Hepatocyte (in vitro differentiated cells): ENCODE measurements at regions not wholly inside any gene's neighbourhood (a gene's known extent, or its start where the extent isn't known, plus 50 kb on each side); places are given as distances from the start of the nearest gene placed in this dataset.
"Not testable (repeated sequence)": the region's sequence is repeated elsewhere in the genome, so short reads cannot be mapped to it uniquely, and the experiment has no call there.

Experiments used
- DNase-seq: peaks from one replicate; pipeline ENCODE4 v3.0.0-alpha.2; 2016; ENCODE audit warnings: low spot score
- H2AFZ ChIP-seq: fragments of 200-600 bp; sonication (generic); 2 replicates; pipeline ENCODE4 v1.6.0; 2016; ENCODE audit warnings: antibody characterized with exemption, mild to moderate bottlenecking
- H3K27ac ChIP-seq: fragments of 200-600 bp; sonication (generic); 2 replicates; pipeline ENCODE4 v1.5.1; 2016; ENCODE audit warnings: mild to moderate bottlenecking
- H3K27me3 ChIP-seq: fragments of 200-600 bp; sonication (generic); 2 replicates; pipeline ENCODE4 v1.6.1; 2016
- H3K36me3 ChIP-seq: fragments of 200-600 bp; sonication (generic); replicated peaks from 2 replicates; pipeline ENCODE4 v1.5.1; 2016; ENCODE audit warnings: low read depth; ENCODE audit not compliant: insufficient read depth
- H3K4me1 ChIP-seq: fragments of 200-600 bp; sonication (generic); 2 replicates; pipeline ENCODE4 v1.5.1; 2016; ENCODE audit warnings: mild to moderate bottlenecking, moderate library complexity; ENCODE audit not compliant: insufficient read depth
- H3K4me2 ChIP-seq: fragments of 200-600 bp; sonication (generic); 2 replicates; pipeline ENCODE4 v1.6.0; 2016
- H3K4me3 ChIP-seq: fragments of 200-600 bp; sonication (generic); 2 replicates; pipeline ENCODE4 v1.5.1; 2016; ENCODE audit warnings: mild to moderate bottlenecking
- H3K79me2 ChIP-seq: fragments of 200-600 bp; sonication (generic); 2 replicates; pipeline ENCODE4 v1.6.0; 2017; ENCODE audit warnings: mild to moderate bottlenecking
- H3K9me2 ChIP-seq: fragments of 200-600 bp; sonication (generic); replicated peaks from 2 replicates; pipeline ENCODE4 v1.6.0; 2017; ENCODE audit warnings: mild to moderate bottlenecking; ENCODE audit not compliant: insufficient read depth
- H3K9me3 ChIP-seq: fragments of 200-600 bp; sonication (generic); 2 replicates; pipeline ENCODE4 v1.5.1; 2016; ENCODE audit warnings: low read depth, mild to moderate bottlenecking
- H4K20me1 ChIP-seq: fragments of 200-600 bp; sonication (generic); 2 replicates; pipeline ENCODE4 v1.6.0; 2016; ENCODE audit warnings: mild to moderate bottlenecking; ENCODE audit not compliant: insufficient read depth, poor library complexity, severe bottlenecking
- EZH2 ChIP-seq: fragments of 200-600 bp; sonication (generic); IDR thresholded peaks from 2 replicates; pipeline ENCODE4 v1.6.1; 2016; ENCODE audit warnings: antibody characterized with exemption, mild to moderate bottlenecking, borderline replicate concordance
- EZH2phosphoT487 ChIP-seq: fragments of 200-600 bp; sonication (generic); IDR thresholded peaks from one replicate; pipeline ENCODE4 v1.6.1; 2018; ENCODE audit warnings: antibody characterized with exemption, mild to moderate bottlenecking, low read depth, moderate library complexity; ENCODE audit not compliant: unreplicated experiment, severe bottlenecking
- WGBS: methylation state at CpG from one replicate; pipeline ENCODE4 v1.1.6; 2016; ENCODE audit warnings: low lambda C conversion rate; ENCODE audit errors: missing lambda C conversion rate; 5-methylcytosine and 5-hydroxymethylcytosine counted together
- TF ChIP-seq, protein P1 (sequence below): fragments of 200-600 bp; sonication (generic); IDR thresholded peaks from 2 replicates; pipeline ENCODE4 v1.5.1; 2016; ENCODE audit warnings: antibody characterized with exemption, mild to moderate bottlenecking; ENCODE audit not compliant: poor library complexity

DNA sequence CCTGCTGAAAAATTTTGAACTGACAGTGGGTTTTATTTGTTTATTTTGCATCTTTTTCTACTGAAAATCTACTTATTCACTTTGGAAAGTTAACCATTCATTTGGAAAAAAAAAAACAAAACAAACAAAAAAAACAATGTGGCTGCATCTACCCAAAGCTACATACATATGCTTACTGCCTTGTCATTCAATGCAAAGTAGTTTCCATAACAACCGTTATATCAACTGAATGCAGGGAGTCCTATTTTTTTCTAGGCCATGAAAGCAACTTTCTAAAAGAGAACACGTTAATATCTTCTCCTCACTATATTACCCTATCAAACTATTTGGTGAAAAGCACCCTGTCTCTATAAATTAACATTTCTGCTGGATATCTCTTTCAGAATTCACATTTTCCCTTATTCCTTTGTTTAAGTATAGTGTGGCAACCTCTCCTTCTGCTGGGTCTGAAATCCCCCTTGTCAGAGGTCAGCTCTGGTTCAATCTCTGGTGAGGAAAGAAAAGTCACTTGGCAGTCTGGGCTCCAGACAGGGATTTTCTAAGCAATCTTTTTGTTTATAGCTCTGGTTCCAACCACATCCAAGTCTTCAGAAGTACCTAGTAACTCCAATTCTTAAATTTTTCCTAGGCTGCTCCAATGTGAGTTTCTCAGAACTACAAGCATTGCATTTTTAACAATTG, 528.4 kb upstream of the TOM1L1 start:
- WGBS = 72% methylated on average over 2 of the region's 2 CpGs
- H3K4me2 ChIP-seq = no peak overlapping the region

GRCh38 chr17:54373970-54374369, 526.7 kb upstream of the TOM1L1 start:
- Histone ChIP-seq H3K79me2 (no peaks in the 10 kb centered on the region), H3K27ac (no peak overlapping the region), H3K27me3 (no peaks in the 10 kb centered on the region), H3K4me3 (no peak overlapping the region), H2AFZ (no peak overlapping the region), H4K20me1 (no peaks in the 10 kb centered on the region), H3K9me3 (no peaks in the 10 kb centered on the region), H3K36me3 (no peaks in the 10 kb centered on the region), H3K9me2 (no peaks in the 10 kb centered on the region), H3K4me2 (no peak overlapping the region), H3K4me1 (no peaks in the 10 kb centered on the region)
- no peak for DNase-seq
- 71% methylated on average over 1 of the region's 1 CpG for WGBS
- TF ChIP-seq EZH2 (no peak), EZH2phosphoT487 (no peak)
- TF ChIP-seq, protein P1, sequence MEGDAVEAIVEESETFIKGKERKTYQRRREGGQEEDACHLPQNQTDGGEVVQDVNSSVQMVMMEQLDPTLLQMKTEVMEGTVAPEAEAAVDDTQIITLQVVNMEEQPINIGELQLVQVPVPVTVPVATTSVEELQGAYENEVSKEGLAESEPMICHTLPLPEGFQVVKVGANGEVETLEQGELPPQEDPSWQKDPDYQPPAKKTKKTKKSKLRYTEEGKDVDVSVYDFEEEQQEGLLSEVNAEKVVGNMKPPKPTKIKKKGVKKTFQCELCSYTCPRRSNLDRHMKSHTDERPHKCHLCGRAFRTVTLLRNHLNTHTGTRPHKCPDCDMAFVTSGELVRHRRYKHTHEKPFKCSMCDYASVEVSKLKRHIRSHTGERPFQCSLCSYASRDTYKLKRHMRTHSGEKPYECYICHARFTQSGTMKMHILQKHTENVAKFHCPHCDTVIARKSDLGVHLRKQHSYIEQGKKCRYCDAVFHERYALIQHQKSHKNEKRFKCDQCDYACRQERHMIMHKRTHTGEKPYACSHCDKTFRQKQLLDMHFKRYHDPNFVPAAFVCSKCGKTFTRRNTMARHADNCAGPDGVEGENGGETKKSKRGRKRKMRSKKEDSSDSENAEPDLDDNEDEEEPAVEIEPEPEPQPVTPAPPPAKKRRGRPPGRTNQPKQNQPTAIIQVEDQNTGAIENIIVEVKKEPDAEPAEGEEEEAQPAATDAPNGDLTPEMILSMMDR = no peak

More for the DNA sequence above, 528.4 kb upstream of the TOM1L1 start:
- no peaks in the 10 kb centered on the region for H3K9me3 ChIP-seq
- no peak overlapping the region for H2AFZ ChIP-seq
- no peaks in the 10 kb centered on the region for H3K36me3 ChIP-seq
- no peaks in the 10 kb centered on the region for H3K4me1 ChIP-seq
- no peaks in the 10 kb centered on the region for H3K79me2 ChIP-seq
- no peaks in the 10 kb centered on the region for H3K9me2 ChIP-seq
- H4K20me1 ChIP-seq = no peaks in the 10 kb centered on the region
- no peak overlapping the region for H3K4me3 ChIP-seq
- TF ChIP-seq EZH2phosphoT487 (no peak), EZH2 (no peak)
- TF ChIP-seq, protein P1 = no peak
- no peak overlapping the region for H3K27ac ChIP-seq
- no peaks in the 10 kb centered on the region for H3K27me3 ChIP-seq
- no peak for DNase-seq

- H3K27me3 ChIP-seq, H2AFZ ChIP-seq, H3K9me3 ChIP-seq, H4K20me1 ChIP-seq, H3K27ac ChIP-seq, DNase-seq, H3K4me3 ChIP-seq, H3K4me2 ChIP-seq, H3K79me2 ChIP-seq, H3K4me1 ChIP-seq, H3K9me2 ChIP-seq, H3K36me3 ChIP-seq: not testable (repeated sequence)
- 95% methylated on average over 6 of the region's 6 CpGs for WGBS
Measured at GRCh38 chr17:54376409-54376808, 524.2 kb upstream of the TOM1L1 start.

- WGBS = 97% methylated on average over 3 of the region's 3 CpGs
Measured at GRCh38 chr17:54381482-54381881, 519.2 kb upstream of the TOM1L1 start.

More at GRCh38 chr17:54381482-54381881, 519.2 kb upstream of the TOM1L1 start:
- TF ChIP-seq EZH2phosphoT487 = no peak
- TF ChIP-seq, protein P1 = no peak
- TF ChIP-seq EZH2 = no peak
- H3K4me3 ChIP-seq = no peak overlapping the region
- H3K36me3 ChIP-seq = no peaks in the 10 kb centered on the region
- no peaks in the 10 kb centered on the region for H4K20me1 ChIP-seq
- no peaks in the 10 kb centered on the region for H3K9me3 ChIP-seq
- no peaks in the 10 kb centered on the region for H3K79me2 ChIP-seq
- H3K9me2 ChIP-seq = no peaks in the 10 kb centered on the region
- DNase-seq = no peak
- H3K4me2 ChIP-seq = no peak overlapping the region
- no peak overlapping the region for H3K27ac ChIP-seq
- H3K27me3 ChIP-seq = no peaks in the 10 kb centered on the region
- no peak overlapping the region for H2AFZ ChIP-seq
- H3K4me1 ChIP-seq = no peaks in the 10 kb centered on the region
